ENCODE measurements at regions not wholly inside any gene's neighbourhood (a gene's known extent, or its start where the extent isn't known, plus 50 kb on each side); places are given as distances from the start of the nearest gene placed in this dataset.
A peak's percentile ranks its signal among the peaks of the same experiment; 100 is the strongest.

DNA sequence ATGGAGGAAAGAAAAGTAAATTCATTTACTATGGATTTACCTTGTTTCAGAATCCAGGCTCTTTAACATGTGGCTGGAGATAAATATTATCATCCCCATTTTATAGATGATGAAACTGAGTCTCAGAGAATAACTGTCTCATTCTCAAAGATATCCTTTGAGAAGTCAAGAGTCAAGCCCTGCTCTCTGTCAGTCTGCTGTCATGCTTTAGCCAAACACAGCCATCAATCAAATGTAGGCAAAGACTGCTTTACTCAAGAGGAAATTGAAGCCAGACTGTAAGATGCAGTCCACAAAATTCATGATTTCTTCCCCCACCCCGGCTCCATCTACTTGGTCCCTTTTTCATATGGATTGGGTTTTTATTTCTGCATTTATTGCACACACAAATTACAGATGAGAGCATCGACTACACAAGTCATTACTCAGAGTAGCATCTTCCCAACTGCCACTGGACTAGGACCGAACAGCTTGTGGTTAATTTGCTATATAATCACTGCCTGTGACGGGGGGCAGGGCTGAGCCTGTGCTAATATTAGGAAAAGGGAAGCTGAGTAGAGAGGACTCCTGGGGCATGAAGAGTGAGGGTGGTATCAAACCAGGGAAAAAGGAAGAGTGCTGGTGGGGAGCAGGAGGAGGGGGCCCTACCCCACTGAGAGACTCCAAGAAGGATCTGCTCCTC lies 102.7 kb upstream of the TOP1 start:
- Mint-ChIP-seq H3K27me3 (peaks cover 9% of the 10 kb centered on the region), H3K36me3 (ENCODE audit: low read depth) (no peaks in the 10 kb centered on the region), H3K9me3 (no peaks in the 10 kb centered on the region), H3K4me1 (no peaks in the 10 kb centered on the region), H3K27ac (no peak overlapping the region), H3K4me3 (no peak overlapping the region)
- no peak for ATAC-seq (replicated peaks)

DNA sequence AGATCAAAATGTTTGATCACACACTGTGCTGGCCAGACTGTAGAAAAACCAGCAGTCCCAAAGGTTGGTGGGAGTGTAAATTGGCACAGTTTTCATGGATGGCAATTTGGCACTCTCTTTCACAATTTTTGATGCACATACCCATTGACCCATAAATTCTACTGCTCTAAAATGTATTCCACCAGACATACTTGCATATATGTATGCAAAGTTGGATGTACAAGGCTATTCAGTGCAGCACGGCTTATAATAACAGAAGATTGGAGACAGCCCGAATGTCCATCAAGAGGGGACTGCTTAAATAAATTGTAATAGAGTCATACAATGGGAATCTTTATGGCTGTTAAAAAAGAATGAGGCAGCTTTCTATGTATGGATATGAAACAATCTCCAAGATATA lies 101.7 kb upstream of the TOP1 start:
- no peak for ATAC-seq (replicated peaks)
- Mint-ChIP-seq H3K36me3 (ENCODE audit: low read depth) (no peaks in the 10 kb centered on the region), H3K27me3 (peaks cover 9% of the 10 kb centered on the region), H3K4me1 (no peaks in the 10 kb centered on the region), H3K9me3 (no peaks in the 10 kb centered on the region), H3K4me3 (no peak overlapping the region), H3K27ac (no peak overlapping the region)

GRCh38 chr20:40930561-40930960 lies 98.1 kb upstream of the TOP1 start:
- peaks cover 7% of the 10 kb centered on the region for H3K9me3 Mint-ChIP-seq
- H3K4me3 Mint-ChIP-seq: no peak overlapping the region
- no peak for ATAC-seq (replicated peaks)
- peaks cover 8% of the 10 kb centered on the region for H3K4me1 Mint-ChIP-seq
- H3K27ac Mint-ChIP-seq: no peak overlapping the region
- no peaks in the 10 kb centered on the region for H3K36me3 Mint-ChIP-seq (ENCODE audit: low read depth)
- peaks cover 12% of the 10 kb centered on the region for H3K27me3 Mint-ChIP-seq

DNA sequence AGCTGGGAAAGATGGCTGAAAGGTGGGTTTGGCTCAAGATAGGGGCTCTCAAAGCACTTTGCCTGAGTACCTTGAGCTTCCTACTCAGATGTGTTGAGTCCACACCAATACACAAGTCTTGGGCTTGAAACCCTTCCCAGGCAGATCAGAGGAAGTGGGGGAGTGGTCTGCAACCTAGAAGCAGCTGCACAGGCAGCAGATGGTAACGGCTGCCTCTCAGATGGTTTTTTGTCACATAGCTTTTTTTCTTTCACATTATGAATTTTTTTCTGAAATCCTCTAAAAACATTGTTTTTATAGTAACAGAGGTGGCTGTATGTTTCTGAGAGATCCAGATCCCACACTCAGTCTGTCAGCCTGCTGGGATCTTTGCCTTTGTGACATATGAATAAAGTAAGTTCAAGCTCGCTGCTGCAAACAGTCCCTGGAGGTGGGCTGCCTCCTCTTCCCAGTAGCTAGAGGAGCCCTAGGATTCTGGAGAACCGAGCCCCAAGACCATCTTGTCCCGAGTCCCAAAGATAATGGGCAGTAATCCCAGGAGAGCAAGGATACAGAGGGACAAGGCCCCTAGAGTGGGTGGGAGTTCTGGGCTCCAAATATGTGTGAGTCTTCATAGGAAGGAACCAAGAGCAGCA lies 97.1 kb upstream of the TOP1 start:
- Mint-ChIP-seq H3K27ac (no peak overlapping the region), H3K4me1 (peaks cover 8% of the 10 kb centered on the region), H3K36me3 (ENCODE audit: low read depth) (no peaks in the 10 kb centered on the region), H3K4me3 (no peak overlapping the region), H3K9me3 (peaks cover 7% of the 10 kb centered on the region), H3K27me3 (peaks cover 12% of the 10 kb centered on the region)
- no peak for ATAC-seq (replicated peaks)

GRCh38 chr20:40932436-40932835 lies 96.2 kb upstream of the TOP1 start:
- no peaks in the 10 kb centered on the region for H3K36me3 Mint-ChIP-seq (ENCODE audit: low read depth)
- no peak overlapping the region for H3K27ac Mint-ChIP-seq
- peaks cover 8% of the 10 kb centered on the region for H3K4me1 Mint-ChIP-seq
- peaks cover 7% of the 10 kb centered on the region for H3K9me3 Mint-ChIP-seq
- peaks cover 14% of the 10 kb centered on the region for H3K27me3 Mint-ChIP-seq
- no peak overlapping the region for H3K4me3 Mint-ChIP-seq
- ATAC-seq (replicated peaks): no peak

- Mint-ChIP-seq H3K4me1 (peaks cover 8% of the 10 kb centered on the region), H3K27me3 (peaks cover 16% of the 10 kb centered on the region), H3K36me3 (ENCODE audit: low read depth) (no peaks in the 10 kb centered on the region), H3K9me3 (peaks cover 7% of the 10 kb centered on the region), H3K27ac (peak overlapping the region; percentile 4), H3K4me3 (no peak overlapping the region)
- ATAC-seq (replicated peaks): peak; percentile 90
Observed at GRCh38 chr20:40933758-40934157, 94.9 kb upstream of the TOP1 start.

DNA sequence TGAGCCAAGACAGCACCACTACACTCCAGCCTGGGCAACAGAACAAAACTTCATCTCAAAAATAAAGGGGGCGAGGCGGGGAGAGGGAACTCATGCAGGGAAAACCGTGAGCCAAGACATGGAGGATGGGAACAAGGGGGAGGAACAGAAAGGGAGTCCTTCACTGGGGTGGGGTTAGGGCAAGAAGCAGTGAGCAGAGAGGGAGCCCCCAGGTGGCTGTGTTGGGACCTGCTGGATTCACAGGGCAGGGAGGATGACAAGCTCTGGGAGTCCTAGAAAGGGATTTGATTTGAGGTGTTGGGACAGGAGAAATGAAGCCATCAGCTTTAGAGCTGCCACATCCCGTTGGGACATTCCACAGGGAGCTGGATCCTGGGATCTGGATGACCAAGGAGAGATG lies 90.6 kb upstream of the TOP1 start:
- Mint-ChIP-seq H3K27me3 (peaks cover 12% of the 10 kb centered on the region), H3K27ac (no peak overlapping the region), H3K36me3 (ENCODE audit: low read depth) (no peaks in the 10 kb centered on the region), H3K9me3 (peaks cover 7% of the 10 kb centered on the region), H3K4me1 (peaks cover 8% of the 10 kb centered on the region), H3K4me3 (no peak overlapping the region)
- no peak for ATAC-seq (replicated peaks)

- H3K27ac Mint-ChIP-seq: no peak overlapping the region
- no peaks in the 10 kb centered on the region for H3K9me3 Mint-ChIP-seq
- peaks cover 4% of the 10 kb centered on the region for H3K27me3 Mint-ChIP-seq
- H3K36me3 Mint-ChIP-seq (ENCODE audit: low read depth): no peaks in the 10 kb centered on the region
- no peak for ATAC-seq (replicated peaks)
- H3K4me1 Mint-ChIP-seq: no peaks in the 10 kb centered on the region
- no peak overlapping the region for H3K4me3 Mint-ChIP-seq
Observed at GRCh38 chr20:40939667-40940066, 89.0 kb upstream of the TOP1 start.

- no peak overlapping the region for H3K27ac Mint-ChIP-seq
- ATAC-seq (replicated peaks): no peak
- H3K36me3 Mint-ChIP-seq (ENCODE audit: low read depth): no peaks in the 10 kb centered on the region
- H3K4me1 Mint-ChIP-seq: no peaks in the 10 kb centered on the region
- H3K9me3 Mint-ChIP-seq: no peaks in the 10 kb centered on the region
- peaks cover 12% of the 10 kb centered on the region for H3K27me3 Mint-ChIP-seq
- no peak overlapping the region for H3K4me3 Mint-ChIP-seq
Observed at GRCh38 chr20:40941133-40941610, 87.5 kb upstream of the TOP1 start.

DNA sequence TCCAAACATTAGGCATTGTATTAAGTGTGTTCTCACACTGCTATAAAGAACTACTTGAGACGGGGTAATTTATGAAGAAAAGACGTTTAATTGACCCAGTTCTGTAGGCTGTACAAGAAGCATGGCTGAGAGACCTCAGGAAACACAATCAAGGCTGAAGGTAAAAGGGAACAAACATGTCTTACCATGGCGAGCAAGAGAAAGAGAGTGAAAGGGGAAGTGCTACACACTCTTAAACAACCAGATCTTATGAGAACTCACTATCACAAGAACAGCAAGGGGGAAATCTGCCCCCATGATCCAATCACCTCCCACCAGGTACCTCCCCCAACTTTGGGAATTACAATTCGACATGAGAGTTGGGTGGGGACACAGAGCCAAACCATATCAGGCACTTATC lies 86.6 kb upstream of the TOP1 start:
- H3K27me3 Mint-ChIP-seq: peaks cover 16% of the 10 kb centered on the region
- no peaks in the 10 kb centered on the region for H3K9me3 Mint-ChIP-seq

GRCh38 chr20:40942775-40943174 lies 85.8 kb upstream of the TOP1 start:
- H3K4me3 Mint-ChIP-seq: no peak overlapping the region
- H3K27ac Mint-ChIP-seq: no peak overlapping the region
- no peaks in the 10 kb centered on the region for H3K9me3 Mint-ChIP-seq
- H3K4me1 Mint-ChIP-seq: no peaks in the 10 kb centered on the region
- no peak for ATAC-seq (replicated peaks)
- peaks cover 12% of the 10 kb centered on the region for H3K27me3 Mint-ChIP-seq
- no peaks in the 10 kb centered on the region for H3K36me3 Mint-ChIP-seq (ENCODE audit: low read depth)

More for the DNA sequence above, 86.6 kb upstream of the TOP1 start:
- ATAC-seq (replicated peaks): no peak
- Mint-ChIP-seq H3K4me1 (no peaks in the 10 kb centered on the region), H3K27ac (no peak overlapping the region), H3K4me3 (no peak overlapping the region), H3K36me3 (ENCODE audit: low read depth) (no peaks in the 10 kb centered on the region)

- Mint-ChIP-seq H3K27me3 (peaks cover 15% of the 10 kb centered on the region), H3K4me3 (no peak overlapping the region), H3K4me1 (no peaks in the 10 kb centered on the region), H3K9me3 (no peaks in the 10 kb centered on the region), H3K27ac (no peak overlapping the region), H3K36me3 (ENCODE audit: low read depth) (no peaks in the 10 kb centered on the region)
- ATAC-seq (replicated peaks): no peak
Observed at GRCh38 chr20:40943591-40943990, 85.0 kb upstream of the TOP1 start.

DNA sequence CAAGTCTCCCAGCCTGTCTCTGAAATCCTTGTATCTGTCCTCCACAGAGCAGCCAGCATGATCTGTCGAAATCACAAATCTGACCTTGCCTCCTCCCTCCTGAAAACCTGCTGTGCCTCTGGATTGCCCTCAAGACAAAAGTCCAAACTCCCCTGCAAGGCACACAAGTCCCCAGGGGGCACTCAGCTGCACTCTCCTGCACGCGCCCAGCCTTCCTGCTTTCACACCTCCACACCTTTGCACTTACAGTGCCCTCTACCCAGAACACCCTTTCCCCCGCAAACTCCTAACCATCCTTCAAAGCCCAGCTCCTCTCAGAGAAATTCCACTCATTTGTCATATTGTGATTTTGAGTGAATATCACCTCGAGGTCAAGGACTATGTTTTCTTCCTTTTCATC lies 83.4 kb upstream of the TOP1 start:
- Mint-ChIP-seq H3K4me3 (no peak overlapping the region), H3K9me3 (no peaks in the 10 kb centered on the region), H3K36me3 (ENCODE audit: low read depth) (no peaks in the 10 kb centered on the region), H3K27ac (no peak overlapping the region), H3K27me3 (peaks cover 19% of the 10 kb centered on the region), H3K4me1 (no peaks in the 10 kb centered on the region)
- ATAC-seq (replicated peaks): no peak

DNA sequence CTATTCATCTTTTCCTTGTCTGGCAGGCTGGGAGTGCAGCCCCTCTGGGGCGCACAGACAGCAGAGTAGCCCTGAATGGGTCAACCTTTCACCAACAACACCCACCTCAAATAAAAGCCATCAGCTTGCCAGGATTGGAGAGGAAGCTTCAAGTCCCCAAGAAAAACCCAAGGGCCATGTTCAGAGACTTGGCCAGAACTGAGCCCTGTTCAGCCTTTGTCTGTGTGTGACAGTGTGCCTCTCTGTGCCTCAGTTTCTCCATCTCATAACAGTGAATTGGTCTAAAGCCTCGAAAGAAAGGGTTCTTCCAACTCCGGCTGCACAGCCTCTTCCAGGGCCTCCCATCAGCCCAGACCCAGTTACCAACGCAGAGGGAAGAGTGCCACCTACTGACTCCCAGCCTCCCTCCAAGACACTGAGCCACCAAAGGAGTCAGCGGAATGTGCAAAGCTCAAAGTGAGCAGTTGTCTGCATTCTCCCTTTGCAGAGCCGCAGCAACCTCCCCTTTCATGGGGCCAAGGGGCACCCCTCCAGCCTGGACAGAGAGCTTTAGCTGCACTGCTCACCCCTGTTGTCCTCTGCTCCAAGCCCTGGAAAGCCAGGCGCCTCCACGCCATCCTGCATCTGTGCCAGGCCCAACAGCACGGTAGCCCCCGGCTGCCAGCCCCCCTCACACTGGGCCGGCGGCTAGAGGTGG lies 82.7 kb upstream of the TOP1 start:
- Mint-ChIP-seq H3K4me3 (no peak overlapping the region), H3K36me3 (ENCODE audit: low read depth) (no peaks in the 10 kb centered on the region), H3K4me1 (no peaks in the 10 kb centered on the region), H3K9me3 (no peaks in the 10 kb centered on the region), H3K27ac (no peak overlapping the region), H3K27me3 (peaks cover 22% of the 10 kb centered on the region)
- no peak for ATAC-seq (replicated peaks)

DNA sequence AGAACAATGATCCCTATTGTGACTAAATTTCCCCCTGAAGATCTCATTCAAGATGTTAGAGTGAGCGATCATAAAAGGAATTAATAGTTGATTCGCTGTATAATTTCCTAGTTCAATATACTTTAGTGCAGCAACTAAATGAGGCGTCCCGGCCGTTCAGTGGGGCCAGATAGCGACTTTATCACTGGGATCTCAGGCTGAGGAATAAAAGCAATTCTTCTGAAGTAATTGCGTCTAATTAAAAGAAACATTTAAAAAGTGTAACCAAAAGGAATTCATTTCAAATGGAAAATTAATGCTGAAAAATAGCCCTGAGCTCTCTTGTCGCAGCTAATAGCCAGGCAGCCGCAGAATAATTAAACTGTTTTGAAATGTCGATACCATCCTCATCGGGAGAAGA lies 82.2 kb upstream of the TOP1 start:
- Mint-ChIP-seq H3K27ac (no peak overlapping the region), H3K36me3 (ENCODE audit: low read depth) (no peaks in the 10 kb centered on the region), H3K9me3 (no peaks in the 10 kb centered on the region), H3K4me1 (no peaks in the 10 kb centered on the region), H3K4me3 (no peak overlapping the region), H3K27me3 (peaks cover 26% of the 10 kb centered on the region)
- ATAC-seq (replicated peaks): no peak
